HG02642 (cell line): ENCODE measurements at regions not wholly inside any gene's neighbourhood (a gene's known extent, or its start where the extent isn't known, plus 50 kb on each side); places are given as distances from the start of the nearest gene placed in this dataset.
"Not testable (repeated sequence)": the region's sequence is repeated elsewhere in the genome, so short reads cannot be mapped to it uniquely, and the experiment has no call there.

Source experiments
- ATAC-seq: cut with Tn5 transposase; IDR thresholded peaks from one replicate; pipeline ENCODE4 v1.9.1; 2021; ENCODE audit warnings: mild to moderate bottlenecking; ENCODE audit not compliant: unreplicated experiment, poor library complexity

GRCh38 chr2:192775011-192775410 is 580.3 kb upstream of the TMEFF2 start:
- no peak for ATAC-seq

DNA sequence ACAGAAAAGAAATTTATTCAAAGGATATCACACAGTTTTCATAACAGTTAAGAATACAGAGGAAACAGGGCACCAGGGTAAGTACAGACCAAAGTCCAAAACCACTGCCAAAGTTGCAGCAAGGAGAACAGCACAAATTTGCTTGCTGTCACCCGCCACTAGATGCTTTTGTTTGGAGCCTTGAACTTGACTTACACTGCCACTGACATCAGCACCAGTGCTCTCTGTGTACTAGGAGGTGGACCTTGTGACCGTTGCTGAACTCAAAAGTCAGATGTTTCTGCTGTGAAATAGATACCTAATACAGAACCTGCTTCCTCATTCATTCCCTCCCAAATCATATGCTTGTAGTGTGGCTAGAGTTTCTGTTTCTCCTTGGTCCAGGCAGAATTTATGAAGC is 578.3 kb upstream of the TMEFF2 start:
- ATAC-seq = no peak

DNA sequence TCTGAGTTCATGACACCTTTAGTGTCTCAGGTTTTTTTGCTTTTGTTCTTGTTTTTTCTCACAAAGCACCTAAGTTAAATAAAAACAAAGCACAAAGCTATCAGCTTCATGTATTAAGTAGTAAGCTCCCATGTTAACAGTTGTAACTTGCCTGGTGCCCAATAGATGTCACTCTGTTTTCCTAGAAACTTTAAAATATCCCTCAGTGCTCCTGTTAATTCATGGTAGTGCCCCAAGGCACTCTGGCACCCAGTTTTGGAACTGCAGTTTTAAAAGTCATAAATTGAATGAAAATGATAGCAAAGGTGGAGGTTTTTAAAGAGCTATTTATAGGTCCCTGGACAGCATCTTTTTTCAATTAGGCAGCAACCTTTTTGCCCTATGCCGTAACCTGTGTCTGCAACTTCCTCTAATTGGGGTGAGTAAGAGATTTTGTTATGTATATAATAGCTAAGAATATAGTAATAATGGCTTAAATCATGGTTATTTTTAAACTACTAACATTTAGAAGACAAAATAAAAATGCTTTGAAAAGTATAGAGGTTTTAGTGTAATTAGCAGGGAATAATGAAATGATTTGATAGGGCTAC is 555.0 kb upstream of the TMEFF2 start:
- ATAC-seq = no peak

DNA sequence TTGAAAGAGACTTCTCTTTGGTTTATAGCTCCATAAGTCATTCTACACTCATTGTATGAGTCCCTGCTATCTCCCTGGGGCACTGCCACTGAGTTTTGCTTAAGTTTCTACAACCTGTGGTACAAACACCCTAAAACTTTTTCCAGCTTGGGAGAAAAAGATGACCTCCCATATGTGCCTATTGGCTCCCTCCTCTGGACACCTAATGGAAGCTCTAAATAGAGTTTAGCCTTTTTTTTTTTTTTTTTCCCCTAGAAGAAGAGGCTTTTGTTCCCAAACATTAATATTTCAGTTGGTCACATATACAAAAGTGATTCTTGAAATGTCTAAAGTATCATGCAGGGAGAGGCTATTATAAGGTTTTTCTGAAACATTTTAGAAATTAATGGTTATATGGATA is 547.2 kb upstream of the TMEFF2 start:
- ATAC-seq = no peak

GRCh38 chr2:192735447-192735846 is 540.7 kb upstream of the TMEFF2 start:
- ATAC-seq = no peak

DNA sequence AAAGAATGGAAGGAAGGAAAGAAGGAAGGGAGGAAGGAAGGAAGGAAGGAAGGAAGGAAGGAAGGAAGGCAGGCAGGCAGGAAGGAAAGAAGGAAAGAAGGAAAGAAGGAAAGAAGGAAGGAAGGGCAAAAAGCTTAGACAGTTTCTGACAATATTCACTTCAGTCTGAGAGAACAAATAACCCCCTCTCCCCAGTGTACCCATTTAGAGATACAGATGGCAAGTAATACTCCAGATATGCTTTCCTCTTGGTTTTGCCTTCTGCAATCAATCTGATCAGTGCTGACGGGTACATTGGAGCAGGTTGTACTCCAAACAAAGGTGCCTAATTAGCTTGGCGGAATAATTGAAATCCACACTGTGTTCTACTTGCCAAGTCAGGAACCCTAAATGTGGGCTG is 534.6 kb upstream of the TMEFF2 start:
- ATAC-seq = no peak

- no peak for ATAC-seq
Observed at GRCh38 chr2:192725991-192726390, 531.3 kb upstream of the TMEFF2 start.

- no peak for ATAC-seq
Observed at GRCh38 chr2:192719629-192720028, 524.9 kb upstream of the TMEFF2 start.

- no peak for ATAC-seq
Observed at GRCh38 chr2:192718340-192718739, 523.6 kb upstream of the TMEFF2 start.

- no peak for ATAC-seq
Observed at GRCh38 chr2:192700934-192701333, 506.2 kb upstream of the TMEFF2 start.

- no peak for ATAC-seq
Observed at GRCh38 chr2:192697880-192698279, 503.1 kb upstream of the TMEFF2 start.

DNA sequence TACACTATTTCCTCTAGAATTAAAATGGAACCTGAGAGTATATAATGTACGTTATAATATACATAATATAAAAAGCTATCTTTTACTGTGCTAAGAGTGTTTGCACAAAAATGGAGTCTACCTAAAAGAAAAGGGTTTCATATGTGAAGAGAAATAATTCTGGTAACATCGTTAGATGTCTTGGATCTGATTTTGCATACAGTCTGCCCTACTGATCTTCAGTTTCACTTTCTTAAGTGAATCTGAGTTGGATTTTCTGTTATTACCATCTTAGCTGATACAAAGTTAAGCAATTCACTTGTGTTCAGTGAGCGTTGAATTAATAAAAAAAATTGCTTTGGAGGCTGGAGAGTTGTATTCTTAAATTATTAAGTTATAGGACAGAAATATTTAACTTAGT is 502.1 kb upstream of the TMEFF2 start:
- ATAC-seq = no peak

- ATAC-seq = no peak
Observed at GRCh38 chr2:192687015-192687414, 492.3 kb upstream of the TMEFF2 start.

GRCh38 chr2:192682511-192682910 is 487.8 kb upstream of the TMEFF2 start:
- ATAC-seq = not testable (repeated sequence)

GRCh38 chr2:192675681-192676080 is 480.9 kb upstream of the TMEFF2 start:
- ATAC-seq = no peak

DNA sequence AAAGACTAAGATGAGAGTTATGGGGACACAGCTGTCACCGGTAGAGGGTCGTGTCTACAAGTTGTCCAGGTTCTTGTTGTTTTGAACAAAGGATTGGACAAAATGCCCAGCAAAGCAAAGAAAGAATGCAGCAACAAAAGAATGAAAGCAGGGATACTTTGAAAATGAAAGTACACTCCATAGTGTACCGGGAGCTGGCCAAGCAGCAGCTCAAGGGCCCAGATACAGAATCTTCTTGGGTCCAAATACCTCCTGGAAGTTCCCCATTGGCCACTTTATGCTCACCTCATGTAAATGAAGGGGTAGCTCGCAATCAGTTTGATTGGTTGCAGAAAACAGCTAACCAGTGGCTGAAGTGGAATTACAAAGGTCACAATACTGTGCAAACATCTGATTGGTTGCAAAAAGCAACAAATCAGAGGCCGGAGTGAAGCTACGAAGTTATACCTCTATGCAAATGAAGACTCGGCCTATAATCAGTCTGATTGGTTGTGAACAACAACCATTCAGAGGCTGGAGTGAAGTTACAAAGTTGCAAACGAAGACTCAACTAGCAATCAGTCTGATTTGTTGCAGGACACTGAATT is 474.9 kb upstream of the TMEFF2 start:
- ATAC-seq = no peak

- not testable (repeated sequence) for ATAC-seq
Observed at GRCh38 chr2:192660555-192660954, 465.8 kb upstream of the TMEFF2 start.

- no peak for ATAC-seq
Observed at GRCh38 chr2:192657362-192657761, 462.6 kb upstream of the TMEFF2 start.

DNA sequence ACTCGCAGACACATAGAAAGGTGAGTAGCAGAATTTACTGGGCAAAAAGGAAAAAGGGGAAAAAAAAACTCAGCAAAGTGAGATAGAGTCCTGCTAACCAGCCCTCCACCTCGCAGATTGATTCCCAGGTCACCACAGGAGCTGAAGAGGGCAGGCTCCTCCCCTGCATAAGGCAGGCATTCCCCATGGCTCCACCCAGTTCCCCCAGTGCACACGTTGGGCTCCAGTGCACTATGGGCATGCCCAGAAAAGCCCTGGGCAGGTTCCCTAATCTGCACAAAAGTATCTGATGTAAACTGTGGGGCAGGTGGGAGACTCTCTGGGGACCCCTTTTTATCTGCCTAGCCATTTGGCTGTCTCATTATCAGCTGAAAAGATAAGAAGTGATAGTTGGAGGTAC is 461.2 kb upstream of the TMEFF2 start:
- no peak for ATAC-seq

DNA sequence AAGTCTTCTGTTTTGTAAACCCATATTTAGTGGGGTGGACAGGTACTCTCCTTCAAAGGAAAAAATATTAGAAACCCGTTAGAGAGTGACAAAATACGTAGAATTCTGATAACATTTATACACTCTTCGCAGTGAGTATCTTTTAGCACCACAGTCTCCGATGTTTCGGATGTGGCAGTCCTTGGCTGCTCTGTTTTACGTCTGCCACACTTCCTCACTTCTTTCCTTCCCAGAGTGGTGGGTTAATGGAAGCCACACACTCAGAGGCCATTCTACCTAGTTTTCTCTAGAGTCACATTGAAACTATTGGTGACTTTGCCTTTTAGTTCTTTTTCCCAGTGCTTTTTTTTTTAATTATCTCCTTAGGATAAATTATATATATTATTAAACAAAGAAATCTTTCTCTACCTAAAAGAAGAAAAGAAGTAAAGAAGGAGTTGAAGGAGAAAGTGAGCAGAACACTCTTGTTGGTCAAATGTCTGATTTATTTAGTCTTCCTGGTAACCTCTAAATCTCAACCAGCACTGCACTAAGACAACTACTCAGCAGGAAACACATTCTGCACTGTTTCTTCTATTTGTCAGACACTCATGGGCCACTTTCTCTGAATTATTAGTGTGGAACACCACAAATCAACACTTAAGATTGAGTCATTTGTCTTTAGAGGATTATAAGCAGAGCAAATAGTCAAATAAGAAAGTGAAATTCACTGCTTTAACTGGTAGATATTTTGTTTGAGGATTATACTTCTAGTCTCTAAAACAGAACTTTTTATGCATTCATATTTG is 451.3 kb upstream of the TMEFF2 start:
- no peak for ATAC-seq

DNA sequence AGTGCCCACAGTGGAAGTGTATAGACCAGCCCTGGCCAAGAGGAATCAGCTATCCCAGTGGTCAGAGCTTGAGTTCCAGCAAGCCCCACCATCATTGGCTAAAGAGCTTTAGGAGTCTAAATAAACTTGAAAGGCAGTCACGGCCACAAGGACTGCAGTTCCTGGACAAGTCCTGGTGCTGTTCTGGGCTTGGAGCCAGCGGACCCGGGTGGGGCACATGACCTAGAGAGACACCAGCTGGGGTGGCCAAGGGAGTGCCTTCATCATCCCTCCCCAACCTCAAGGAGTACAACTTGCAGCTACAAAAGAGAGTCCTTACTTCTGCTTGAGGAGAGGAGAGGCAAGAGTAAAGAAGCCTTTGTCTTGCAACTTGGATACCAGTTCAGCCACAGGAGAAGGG is 439.8 kb upstream of the TMEFF2 start:
- no peak for ATAC-seq

DNA sequence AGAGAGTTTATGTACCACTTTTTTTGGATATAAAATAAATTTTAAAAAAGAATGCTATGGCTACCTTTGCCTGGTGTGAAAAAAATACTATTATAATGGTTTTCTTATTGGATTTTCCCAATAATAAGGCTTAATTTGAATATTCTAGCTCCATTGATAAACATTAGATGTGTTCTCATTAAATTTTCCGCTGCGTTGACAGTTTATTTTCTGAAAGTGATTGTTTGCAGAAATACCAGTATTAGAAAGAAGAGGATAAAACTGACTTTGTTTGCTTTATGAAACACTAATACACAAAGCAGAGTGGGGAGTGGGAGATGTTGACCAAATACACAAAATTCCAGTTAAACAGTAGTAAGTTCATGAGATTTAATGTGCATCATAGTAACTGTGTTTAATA is 433.3 kb upstream of the TMEFF2 start:
- no peak for ATAC-seq
